ENCODE measurements at regions not wholly inside any gene's neighbourhood (a gene's known extent, or its start where the extent isn't known, plus 50 kb on each side); places are given as distances from the start of the nearest gene placed in this dataset.

DNA sequence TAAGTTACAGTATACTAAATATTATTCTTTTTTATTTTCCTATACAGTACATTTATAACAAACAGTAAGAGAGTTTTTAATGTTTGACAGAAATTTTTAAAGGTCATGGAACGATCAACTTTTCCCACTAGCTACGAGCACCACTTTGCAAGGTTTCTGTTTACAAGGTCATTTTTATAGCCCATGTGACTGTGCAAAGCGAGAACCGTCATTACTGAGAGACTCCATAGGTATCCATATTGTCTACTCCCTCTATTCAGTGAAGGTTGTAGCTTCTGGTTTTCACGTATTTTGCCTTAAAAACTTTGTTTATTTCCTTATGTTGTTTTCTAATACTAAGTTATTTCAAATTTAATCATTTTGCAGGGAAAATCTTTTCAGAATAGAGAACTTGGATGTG is 186.3 kb upstream of the RGMB start:
- Histone ChIP-seq H4K8ac (ENCODE audit: low read depth, low read length) (no peak overlapping the region), H2BK5ac (ENCODE audit: low read depth, low read length, poor library complexity) (no peak overlapping the region), H3K79me2 (ENCODE audit: control insufficient read depth, insufficient read depth, low read length, poor library complexity) (no peaks in the 10 kb centered on the region), H3K4me2 (ENCODE audit: low read length) (no peak overlapping the region), H3K14ac (ENCODE audit: low read length) (no peak overlapping the region), H3K9me3 (ENCODE audit: insufficient read depth, low read depth, low read length) (no peaks in the 10 kb centered on the region), H4K12ac (ENCODE audit: low read depth, low read length) (no peak overlapping the region), H3K27ac (ENCODE audit: low read depth, low read length) (no peak overlapping the region), H3K27me3 (ENCODE audit: insufficient read depth, low read length) (no peaks in the 10 kb centered on the region), H2AFZ (ENCODE audit: insufficient read depth, low read length, poor library complexity) (no peak overlapping the region), H3K79me1 (ENCODE audit: low read length) (no peaks in the 10 kb centered on the region), H3K4ac (ENCODE audit: low read depth, low read length) (no peak overlapping the region), H3K18ac (ENCODE audit: low read length) (no peak overlapping the region), H3K4me3 (ENCODE audit: low read depth, low read length) (no peak overlapping the region), H3K36me3 (ENCODE audit: control insufficient read depth in 1 of 2, insufficient read depth in 2 of 2, low read length in 2 of 2) (no peaks in the 10 kb centered on the region), H3K23ac (ENCODE audit: low read length) (no peak overlapping the region), H3K9ac (ENCODE audit: low read length) (no peak overlapping the region), H2BK12ac (ENCODE audit: low read length) (no peak overlapping the region), H2AK5ac (ENCODE audit: low read length) (no peak overlapping the region), H3K4me1 (ENCODE audit: control insufficient read depth in 1 of 2, insufficient read depth in 2 of 2, low read length in 2 of 2) (no peaks in the 10 kb centered on the region), H4K91ac (ENCODE audit: low read depth, low read length) (no peak overlapping the region), H2BK120ac (ENCODE audit: insufficient read depth, low read length, poor library complexity) (no peak overlapping the region)
- no peak for DNase-seq
- no CpG with 5 or more reads among the region's 5 CpGs for WGBS (ENCODE audit: extremely low coverage, insufficient coverage, insufficient read length)

DNA sequence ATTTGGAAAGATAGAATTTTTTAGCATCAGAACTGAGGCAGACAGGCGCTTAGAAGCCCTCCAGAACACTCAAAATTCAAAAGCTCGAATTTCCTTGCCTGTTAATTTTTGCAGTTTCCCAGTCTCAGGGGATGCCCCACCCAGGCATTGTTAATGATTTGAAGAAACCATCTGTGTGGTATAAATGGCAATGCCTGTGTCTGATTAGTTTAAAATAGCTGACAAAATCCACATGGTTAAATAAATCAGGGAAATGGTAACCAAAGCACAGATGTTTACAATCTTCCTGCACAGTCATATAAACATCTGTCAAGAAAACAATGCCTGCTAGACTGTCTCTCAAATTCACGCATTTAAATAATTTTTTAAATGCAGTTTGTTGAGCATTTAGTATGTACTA is 185.2 kb upstream of the RGMB start:
- no peak overlapping the region for H3K27ac ChIP-seq (ENCODE audit: low read depth, low read length)
- H4K12ac ChIP-seq (ENCODE audit: low read depth, low read length), result no peak overlapping the region
- no peaks in the 10 kb centered on the region for H3K79me2 ChIP-seq (ENCODE audit: control insufficient read depth, insufficient read depth, low read length, poor library complexity)
- no peak overlapping the region for H3K18ac ChIP-seq (ENCODE audit: low read length)
- H4K8ac ChIP-seq (ENCODE audit: low read depth, low read length), result no peak overlapping the region
- H3K27me3 ChIP-seq (ENCODE audit: insufficient read depth, low read length), result no peaks in the 10 kb centered on the region
- H2BK120ac ChIP-seq (ENCODE audit: insufficient read depth, low read length, poor library complexity), result no peak overlapping the region
- H4K91ac ChIP-seq (ENCODE audit: low read depth, low read length), result no peak overlapping the region
- H2BK12ac ChIP-seq (ENCODE audit: low read length), result no peak overlapping the region
- H2AFZ ChIP-seq (ENCODE audit: insufficient read depth, low read length, poor library complexity), result no peak overlapping the region
- no peak overlapping the region for H3K23ac ChIP-seq (ENCODE audit: low read length)
- H3K4ac ChIP-seq (ENCODE audit: low read depth, low read length), result no peak overlapping the region
- WGBS (ENCODE audit: extremely low coverage, insufficient coverage, insufficient read length), result no CpG with 5 or more reads among the region's 3 CpGs
- H3K4me2 ChIP-seq (ENCODE audit: low read length), result no peak overlapping the region
- no peak overlapping the region for H3K4me3 ChIP-seq (ENCODE audit: low read depth, low read length)
- H3K9me3 ChIP-seq (ENCODE audit: insufficient read depth, low read depth, low read length), result no peaks in the 10 kb centered on the region
- no peak overlapping the region for H2BK5ac ChIP-seq (ENCODE audit: low read depth, low read length, poor library complexity)
- no peaks in the 10 kb centered on the region for H3K36me3 ChIP-seq (ENCODE audit: control insufficient read depth in 1 of 2, insufficient read depth in 2 of 2, low read length in 2 of 2)
- no peaks in the 10 kb centered on the region for H3K79me1 ChIP-seq (ENCODE audit: low read length)
- H2AK5ac ChIP-seq (ENCODE audit: low read length), result no peak overlapping the region
- no peak for DNase-seq
- no peaks in the 10 kb centered on the region for H3K4me1 ChIP-seq (ENCODE audit: control insufficient read depth in 1 of 2, insufficient read depth in 2 of 2, low read length in 2 of 2)
- no peak overlapping the region for H3K14ac ChIP-seq (ENCODE audit: low read length)
- no peak overlapping the region for H3K9ac ChIP-seq (ENCODE audit: low read length)

DNA sequence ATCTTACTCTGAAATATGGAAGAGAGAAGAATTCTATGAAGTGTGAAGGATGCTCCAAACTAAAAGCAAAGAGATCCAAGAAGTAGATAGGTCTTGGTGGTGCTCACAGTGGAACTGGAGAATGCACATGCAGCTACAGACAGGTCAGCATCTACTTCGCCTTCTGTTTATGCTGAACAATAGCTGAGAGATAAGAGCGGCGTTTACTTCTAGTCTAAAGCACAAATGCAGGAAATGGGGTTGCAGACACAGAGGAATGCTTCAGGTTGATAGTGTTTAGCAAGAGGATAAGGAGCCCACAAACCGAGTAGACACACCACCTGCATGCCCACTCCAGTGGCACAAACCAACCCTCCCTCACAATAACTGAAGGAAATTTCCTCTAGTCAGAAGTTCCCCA is 180.0 kb upstream of the RGMB start:
- Histone ChIP-seq H3K18ac (ENCODE audit: low read length) (no peak overlapping the region), H2AFZ (ENCODE audit: insufficient read depth, low read length, poor library complexity) (no peak overlapping the region), H3K4ac (ENCODE audit: low read depth, low read length) (no peak overlapping the region), H3K9ac (ENCODE audit: low read length) (no peak overlapping the region), H4K8ac (ENCODE audit: low read depth, low read length) (no peak overlapping the region), H3K4me2 (ENCODE audit: low read length) (no peak overlapping the region), H3K79me2 (ENCODE audit: control insufficient read depth, insufficient read depth, low read length, poor library complexity) (no peaks in the 10 kb centered on the region), H3K27ac (ENCODE audit: low read depth, low read length) (no peak overlapping the region), H3K4me1 (ENCODE audit: control insufficient read depth in 1 of 2, insufficient read depth in 2 of 2, low read length in 2 of 2) (no peaks in the 10 kb centered on the region), H2BK5ac (ENCODE audit: low read depth, low read length, poor library complexity) (no peak overlapping the region), H2BK12ac (ENCODE audit: low read length) (no peak overlapping the region), H3K79me1 (ENCODE audit: low read length) (no peaks in the 10 kb centered on the region), H3K4me3 (ENCODE audit: low read depth, low read length) (no peak overlapping the region), H2AK5ac (ENCODE audit: low read length) (no peak overlapping the region), H3K9me3 (ENCODE audit: insufficient read depth, low read depth, low read length) (no peaks in the 10 kb centered on the region), H3K14ac (ENCODE audit: low read length) (no peak overlapping the region), H2BK120ac (ENCODE audit: insufficient read depth, low read length, poor library complexity) (no peak overlapping the region), H3K23ac (ENCODE audit: low read length) (no peak overlapping the region), H3K36me3 (ENCODE audit: control insufficient read depth in 1 of 2, insufficient read depth in 2 of 2, low read length in 2 of 2) (no peaks in the 10 kb centered on the region), H3K27me3 (ENCODE audit: insufficient read depth, low read length) (no peaks in the 10 kb centered on the region), H4K12ac (ENCODE audit: low read depth, low read length) (no peak overlapping the region), H4K91ac (ENCODE audit: low read depth, low read length) (no peak overlapping the region)
- WGBS (ENCODE audit: extremely low coverage, insufficient coverage, insufficient read length), result no CpG with 5 or more reads among the region's 4 CpGs
- DNase-seq, result no peak

DNA sequence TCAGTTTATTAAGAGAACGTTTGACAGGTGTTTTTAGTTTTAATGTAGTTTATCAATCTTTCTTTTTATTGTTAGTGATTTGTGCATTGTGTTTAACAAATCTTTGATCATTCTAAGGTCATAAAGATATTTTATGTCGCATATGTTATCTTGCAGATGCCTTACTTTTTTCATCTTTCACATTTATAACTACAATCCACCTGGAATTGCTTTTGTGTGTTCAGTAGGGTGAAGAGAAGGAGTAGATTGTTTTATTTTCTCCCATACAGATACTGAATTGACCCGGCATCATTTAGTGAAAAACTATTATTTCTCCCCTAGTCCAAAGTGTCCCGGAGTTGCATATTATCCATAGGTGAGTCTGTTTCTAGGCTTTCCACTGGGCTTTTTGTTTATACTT is 179.4 kb upstream of the RGMB start:
- H3K4me1 ChIP-seq (ENCODE audit: control insufficient read depth in 1 of 2, insufficient read depth in 2 of 2, low read length in 2 of 2), result no peaks in the 10 kb centered on the region
- no peak overlapping the region for H2AK5ac ChIP-seq (ENCODE audit: low read length)
- H3K27ac ChIP-seq (ENCODE audit: low read depth, low read length), result no peak overlapping the region
- H3K18ac ChIP-seq (ENCODE audit: low read length), result no peak overlapping the region
- no peak overlapping the region for H2AFZ ChIP-seq (ENCODE audit: insufficient read depth, low read length, poor library complexity)
- no peaks in the 10 kb centered on the region for H3K27me3 ChIP-seq (ENCODE audit: insufficient read depth, low read length)
- no peak overlapping the region for H4K91ac ChIP-seq (ENCODE audit: low read depth, low read length)
- H4K12ac ChIP-seq (ENCODE audit: low read depth, low read length), result no peak overlapping the region
- no peak for DNase-seq
- H2BK120ac ChIP-seq (ENCODE audit: insufficient read depth, low read length, poor library complexity), result no peak overlapping the region
- H2BK12ac ChIP-seq (ENCODE audit: low read length), result no peak overlapping the region
- H3K79me1 ChIP-seq (ENCODE audit: low read length), result no peaks in the 10 kb centered on the region
- no peaks in the 10 kb centered on the region for H3K79me2 ChIP-seq (ENCODE audit: control insufficient read depth, insufficient read depth, low read length, poor library complexity)
- no peak overlapping the region for H2BK5ac ChIP-seq (ENCODE audit: low read depth, low read length, poor library complexity)
- H3K9me3 ChIP-seq (ENCODE audit: insufficient read depth, low read depth, low read length), result no peaks in the 10 kb centered on the region
- no CpG with 5 or more reads among the region's 4 CpGs for WGBS (ENCODE audit: extremely low coverage, insufficient coverage, insufficient read length)
- no peaks in the 10 kb centered on the region for H3K36me3 ChIP-seq (ENCODE audit: control insufficient read depth in 1 of 2, insufficient read depth in 2 of 2, low read length in 2 of 2)
- no peak overlapping the region for H3K9ac ChIP-seq (ENCODE audit: low read length)
- no peak overlapping the region for H4K8ac ChIP-seq (ENCODE audit: low read depth, low read length)
- H3K4ac ChIP-seq (ENCODE audit: low read depth, low read length), result no peak overlapping the region
- H3K14ac ChIP-seq (ENCODE audit: low read length), result no peak overlapping the region
- no peak overlapping the region for H3K4me2 ChIP-seq (ENCODE audit: low read length)
- H3K4me3 ChIP-seq (ENCODE audit: low read depth, low read length), result no peak overlapping the region
- no peak overlapping the region for H3K23ac ChIP-seq (ENCODE audit: low read length)
